A673 (cell line): ENCODE measurements at regions not wholly inside any gene's neighbourhood (a gene's known extent, or its start where the extent isn't known, plus 50 kb on each side); places are given as distances from the start of the nearest gene placed in this dataset.

ENCODE experiments used
- EZH2 ChIP-seq: fragments of 200-600 bp; sonication (generic); IDR thresholded peaks from 2 replicates; pipeline ENCODE4 v1.6.1; 2017; ENCODE audit warnings: borderline replicate concordance, low read depth, mild to moderate bottlenecking, mixed read lengths, antibody characterized with exemption, low read length; ENCODE audit not compliant: poor library complexity, severe bottlenecking
- TF ChIP-seq, protein P1 (sequence below): fragments of 300-800, 200-600 bp; sonication (generic); conservative IDR thresholded peaks from 2 replicates; pipeline ENCODE4 v1.5.1; 2017; ENCODE audit warnings: low read depth, mild to moderate bottlenecking, antibody characterized with exemption, low read length, moderate library complexity, mixed read lengths

DNA sequence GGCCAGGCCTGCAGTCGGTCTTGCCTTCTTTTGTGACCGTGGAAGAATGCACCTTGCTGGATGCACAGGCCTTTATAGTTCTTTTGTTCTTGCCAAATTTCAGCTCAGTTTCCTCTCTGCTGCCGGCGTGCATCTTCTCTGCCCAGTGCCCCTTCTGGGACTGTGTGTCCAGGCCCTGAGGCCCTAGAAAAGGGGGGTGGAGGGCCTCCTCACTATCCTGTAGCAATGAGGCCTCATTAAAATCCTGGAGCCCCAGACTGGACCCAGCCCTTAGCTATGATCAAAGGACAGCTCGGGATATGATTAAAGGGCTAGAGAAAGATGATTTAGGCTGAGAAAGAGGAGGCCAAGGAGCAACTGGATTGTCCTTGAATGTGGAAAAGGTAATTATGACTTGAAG is 229.8 kb downstream of the SEC14L1 start:
- TF ChIP-seq, protein P1, sequence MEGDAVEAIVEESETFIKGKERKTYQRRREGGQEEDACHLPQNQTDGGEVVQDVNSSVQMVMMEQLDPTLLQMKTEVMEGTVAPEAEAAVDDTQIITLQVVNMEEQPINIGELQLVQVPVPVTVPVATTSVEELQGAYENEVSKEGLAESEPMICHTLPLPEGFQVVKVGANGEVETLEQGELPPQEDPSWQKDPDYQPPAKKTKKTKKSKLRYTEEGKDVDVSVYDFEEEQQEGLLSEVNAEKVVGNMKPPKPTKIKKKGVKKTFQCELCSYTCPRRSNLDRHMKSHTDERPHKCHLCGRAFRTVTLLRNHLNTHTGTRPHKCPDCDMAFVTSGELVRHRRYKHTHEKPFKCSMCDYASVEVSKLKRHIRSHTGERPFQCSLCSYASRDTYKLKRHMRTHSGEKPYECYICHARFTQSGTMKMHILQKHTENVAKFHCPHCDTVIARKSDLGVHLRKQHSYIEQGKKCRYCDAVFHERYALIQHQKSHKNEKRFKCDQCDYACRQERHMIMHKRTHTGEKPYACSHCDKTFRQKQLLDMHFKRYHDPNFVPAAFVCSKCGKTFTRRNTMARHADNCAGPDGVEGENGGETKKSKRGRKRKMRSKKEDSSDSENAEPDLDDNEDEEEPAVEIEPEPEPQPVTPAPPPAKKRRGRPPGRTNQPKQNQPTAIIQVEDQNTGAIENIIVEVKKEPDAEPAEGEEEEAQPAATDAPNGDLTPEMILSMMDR, result no peak
- no peak for TF ChIP-seq EZH2
